Astrocyte of the spinal cord (primary cell): ENCODE measurements at regions not wholly inside any gene's neighbourhood (a gene's known extent, or its start where the extent isn't known, plus 50 kb on each side); places are given as distances from the start of the nearest gene placed in this dataset.

ENCODE experiments used
- DNase-seq: peaks from one replicate; pipeline ENCODE4 v3.0.0; 2011; ENCODE audit warnings: low read depth, low spot score
- H3K4me3 ChIP-seq: 2 replicates; pipeline ENCODE4 v1.5.1; 2011; ENCODE audit warnings: low read depth, mild to moderate bottlenecking, low read length, moderate library complexity
- CTCF ChIP-seq: IDR thresholded peaks from 2 replicates; pipeline ENCODE4 v1.5.1; 2012; ENCODE audit warnings: low read depth, mild to moderate bottlenecking, low read length, inconsistent platforms
- in situ Hi-C: cut with HindIII; loops from 2 replicates; pipeline ENCODE4 v1.10.0; 2017; ENCODE audit warnings: low sequenced_read_pairs

GRCh38 chr6:138594758-138595140 is 95.5 kb upstream of the NHSL1 start:
- in situ Hi-C loops: no loop called here
- H3K4me3 ChIP-seq: no peak overlapping the region
- no peak for TF ChIP-seq CTCF
- DNase-seq: no peak

GRCh38 chr6:138596126-138596525 is 96.8 kb upstream of the NHSL1 start:
- no peak for TF ChIP-seq CTCF
- in situ Hi-C loops: no loop called here
- no peak overlapping the region for H3K4me3 ChIP-seq
- no peak for DNase-seq

- TF ChIP-seq CTCF: no peak
- in situ Hi-C loops: no loop called here
- no peak overlapping the region for H3K4me3 ChIP-seq
- DNase-seq: no peak
Observed at GRCh38 chr6:138596591-138596990, 97.3 kb upstream of the NHSL1 start.

DNA sequence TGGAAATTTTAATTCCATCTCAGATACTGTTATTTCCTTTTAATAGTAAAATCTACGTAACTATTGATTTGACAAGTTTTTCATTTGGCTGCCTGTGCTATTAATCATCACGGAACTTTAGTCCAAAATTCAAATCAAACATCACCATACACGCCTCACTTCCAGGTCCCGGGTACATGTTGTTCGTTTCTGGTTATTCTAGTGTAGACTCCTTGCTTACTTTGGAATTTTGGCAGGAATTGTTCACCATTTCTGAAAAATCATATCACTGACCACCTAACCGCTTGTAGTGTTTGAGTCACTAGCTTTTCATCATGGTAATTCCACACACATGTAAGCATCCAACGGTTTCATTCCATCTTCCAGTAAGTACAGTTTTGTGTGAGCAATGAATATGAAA is 98.0 kb upstream of the NHSL1 start:
- peak; percentile 84 for DNase-seq
- H3K4me3 ChIP-seq: no peak overlapping the region
- in situ Hi-C loops: no loop called here
- TF ChIP-seq CTCF: no peak

DNA sequence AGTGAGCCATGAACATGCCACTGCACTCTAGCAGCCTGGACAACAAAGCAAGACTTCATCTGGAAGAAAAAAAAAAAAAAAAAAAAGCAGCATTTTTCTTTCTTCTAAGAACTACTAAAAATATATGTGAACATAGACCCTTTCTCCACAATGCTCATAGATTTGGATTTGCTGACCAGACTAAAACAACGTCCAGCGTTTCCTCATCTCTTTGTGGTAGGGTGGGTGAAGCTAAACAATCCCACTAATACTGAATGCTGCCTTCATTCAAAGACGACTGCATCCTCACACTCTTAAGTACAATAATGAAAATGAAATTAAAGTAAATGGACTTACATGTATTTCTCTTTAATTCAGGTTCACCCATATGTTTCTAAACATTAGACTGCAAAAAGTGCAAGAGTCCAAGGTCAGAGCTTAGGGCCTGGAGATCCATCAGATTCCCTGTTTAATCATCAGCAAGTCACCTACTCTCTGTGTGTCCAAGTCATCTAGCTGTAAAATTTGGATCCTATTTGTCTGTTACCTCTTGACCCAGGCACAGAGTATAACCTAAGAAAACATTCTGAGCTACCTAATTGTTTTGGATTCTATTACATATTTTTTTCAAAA is 99.4 kb upstream of the NHSL1 start:
- in situ Hi-C loops: no loop called here
- no peak for TF ChIP-seq CTCF
- H3K4me3 ChIP-seq: no peak overlapping the region
- DNase-seq: no peak

- in situ Hi-C loops: no loop called here
- DNase-seq: no peak
- TF ChIP-seq CTCF: no peak
- no peak overlapping the region for H3K4me3 ChIP-seq
Observed at GRCh38 chr6:138600261-138600660, 101.0 kb upstream of the NHSL1 start.

DNA sequence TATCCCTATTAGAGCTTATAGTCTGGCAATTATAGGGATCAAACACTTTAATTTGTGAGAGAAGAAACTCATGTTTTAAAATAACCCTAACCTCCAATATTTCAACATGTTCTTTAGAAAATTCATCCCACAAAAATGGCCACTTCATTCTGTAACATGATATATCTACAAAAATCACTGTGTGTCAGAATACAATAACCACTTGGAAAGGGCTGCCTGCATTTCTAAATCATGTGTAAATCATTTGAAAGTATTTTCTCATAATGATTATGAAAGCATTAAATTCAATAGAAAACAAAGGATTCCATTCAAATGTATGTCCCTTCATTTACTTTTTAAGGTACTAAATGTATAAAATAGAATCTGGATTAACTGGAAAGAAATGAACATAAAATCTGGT is 101.4 kb upstream of the NHSL1 start:
- no peak overlapping the region for H3K4me3 ChIP-seq
- no peak for TF ChIP-seq CTCF
- in situ Hi-C loops: no loop called here
- peak; percentile 62 for DNase-seq
